Ishikawa (cell line): ENCODE measurements at regions not wholly inside any gene's neighbourhood (a gene's known extent, or its start where the extent isn't known, plus 50 kb on each side); places are given as distances from the start of the nearest gene placed in this dataset.

Experiments
- CEBPB ChIP-seq: IDR thresholded peaks from 2 replicates; pipeline ENCODE4 v1.6.1; 2012
- CREB1 ChIP-seq: IDR thresholded peaks from 2 replicates; pipeline ENCODE4 v1.6.1; 2012; ENCODE audit warnings: low read depth
- EGR1 ChIP-seq: IDR thresholded peaks from 2 replicates; pipeline ENCODE4 v1.6.1; 2012
- EP300 ChIP-seq: IDR thresholded peaks from 2 replicates; pipeline ENCODE4 v1.6.1; 2012; ENCODE audit warnings: borderline replicate concordance
- FOXM1 ChIP-seq: IDR thresholded peaks from 2 replicates; pipeline ENCODE4 v1.6.1; 2012; ENCODE audit warnings: low read depth, borderline replicate concordance
- RAD21 ChIP-seq: IDR thresholded peaks from 2 replicates; pipeline ENCODE4 v1.6.1; 2012; ENCODE audit warnings: low read depth
- TAF1 ChIP-seq: IDR thresholded peaks from 2 replicates; pipeline ENCODE4 v1.6.1; 2012; ENCODE audit warnings: low read depth, mild to moderate bottlenecking
- TEAD4 ChIP-seq: IDR thresholded peaks from 2 replicates; pipeline ENCODE4 v1.6.1; 2012
- YY1 ChIP-seq: IDR thresholded peaks from 2 replicates; pipeline ENCODE4 v1.6.1; 2012; ENCODE audit warnings: low read depth
- ZBTB7A ChIP-seq: IDR thresholded peaks from 2 replicates; pipeline ENCODE4 v1.6.1; 2012; ENCODE audit warnings: low read depth
- TF ChIP-seq, protein P1 (sequence below): IDR thresholded peaks from 2 replicates; pipeline ENCODE4 v1.6.1; 2012; ENCODE audit warnings: low read depth, mild to moderate bottlenecking
- TF ChIP-seq, protein P2 (sequence below): IDR thresholded peaks from 2 replicates; pipeline ENCODE4 v1.6.1; 2012

DNA sequence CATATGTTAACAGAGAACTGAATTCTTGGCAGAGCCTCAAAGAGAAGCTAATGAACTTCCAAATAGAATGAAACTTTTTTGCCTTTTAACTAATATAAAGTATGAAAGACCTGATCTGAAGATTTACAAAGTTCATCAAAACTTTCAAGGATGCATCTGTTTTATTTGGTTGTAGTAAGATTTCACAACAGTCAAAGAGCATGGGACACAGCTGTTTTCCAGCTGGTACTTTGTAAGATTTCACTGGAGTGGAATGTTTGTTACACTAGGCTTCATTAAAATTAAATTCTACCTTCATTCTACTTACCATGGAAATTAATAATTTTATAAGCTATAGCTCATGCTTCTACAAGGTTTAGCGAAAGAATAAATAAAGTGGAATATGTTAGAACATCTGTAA, 351.2 kb downstream of the SLC6A15 start:
- TF ChIP-seq CREB1 (no peak), CEBPB (no peak), TAF1 (no peak), RAD21 (no peak), EP300 (no peak), ZBTB7A (no peak), FOXM1 (no peak), TEAD4 (no peak), EGR1 (no peak), YY1 (no peak)
- TF ChIP-seq, protein P1, sequence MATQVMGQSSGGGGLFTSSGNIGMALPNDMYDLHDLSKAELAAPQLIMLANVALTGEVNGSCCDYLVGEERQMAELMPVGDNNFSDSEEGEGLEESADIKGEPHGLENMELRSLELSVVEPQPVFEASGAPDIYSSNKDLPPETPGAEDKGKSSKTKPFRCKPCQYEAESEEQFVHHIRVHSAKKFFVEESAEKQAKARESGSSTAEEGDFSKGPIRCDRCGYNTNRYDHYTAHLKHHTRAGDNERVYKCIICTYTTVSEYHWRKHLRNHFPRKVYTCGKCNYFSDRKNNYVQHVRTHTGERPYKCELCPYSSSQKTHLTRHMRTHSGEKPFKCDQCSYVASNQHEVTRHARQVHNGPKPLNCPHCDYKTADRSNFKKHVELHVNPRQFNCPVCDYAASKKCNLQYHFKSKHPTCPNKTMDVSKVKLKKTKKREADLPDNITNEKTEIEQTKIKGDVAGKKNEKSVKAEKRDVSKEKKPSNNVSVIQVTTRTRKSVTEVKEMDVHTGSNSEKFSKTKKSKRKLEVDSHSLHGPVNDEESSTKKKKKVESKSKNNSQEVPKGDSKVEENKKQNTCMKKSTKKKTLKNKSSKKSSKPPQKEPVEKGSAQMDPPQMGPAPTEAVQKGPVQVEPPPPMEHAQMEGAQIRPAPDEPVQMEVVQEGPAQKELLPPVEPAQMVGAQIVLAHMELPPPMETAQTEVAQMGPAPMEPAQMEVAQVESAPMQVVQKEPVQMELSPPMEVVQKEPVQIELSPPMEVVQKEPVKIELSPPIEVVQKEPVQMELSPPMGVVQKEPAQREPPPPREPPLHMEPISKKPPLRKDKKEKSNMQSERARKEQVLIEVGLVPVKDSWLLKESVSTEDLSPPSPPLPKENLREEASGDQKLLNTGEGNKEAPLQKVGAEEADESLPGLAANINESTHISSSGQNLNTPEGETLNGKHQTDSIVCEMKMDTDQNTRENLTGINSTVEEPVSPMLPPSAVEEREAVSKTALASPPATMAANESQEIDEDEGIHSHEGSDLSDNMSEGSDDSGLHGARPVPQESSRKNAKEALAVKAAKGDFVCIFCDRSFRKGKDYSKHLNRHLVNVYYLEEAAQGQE: no peak
- TF ChIP-seq, protein P2, sequence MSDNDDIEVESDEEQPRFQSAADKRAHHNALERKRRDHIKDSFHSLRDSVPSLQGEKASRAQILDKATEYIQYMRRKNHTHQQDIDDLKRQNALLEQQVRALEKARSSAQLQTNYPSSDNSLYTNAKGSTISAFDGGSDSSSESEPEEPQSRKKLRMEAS: no peak
